H54 (cell line): ENCODE measurements at regions not wholly inside any gene's neighbourhood (a gene's known extent, or its start where the extent isn't known, plus 50 kb on each side); places are given as distances from the start of the nearest gene placed in this dataset.

Experiments
- DNase-seq: peaks from one replicate; pipeline ENCODE4 v3.0.0; 2011; ENCODE audit warnings: low spot score, mixed read lengths; ENCODE audit not compliant: insufficient read length
- FAIRE-seq: peaks from 3 replicates; lab custom pipeline; 2011; peaks lifted over from hg19 to GRCh38; lab: Jason Lieb, UNC
- POLR2A ChIP-seq: IDR thresholded peaks from 2 replicates; pipeline ENCODE4 v1.6.1; 2011; ENCODE audit warnings: low read depth, mild to moderate bottlenecking, low read length

- TF ChIP-seq POLR2A, result no peak
- DNase-seq, result no peak
- no peak for FAIRE-seq
These were observed 828.4 kb downstream of the VGLL3 start for GRCh38 chr3:86162521-86162920.

- no peak for TF ChIP-seq POLR2A
- no peak for FAIRE-seq
- no peak for DNase-seq
These were observed 829.5 kb downstream of the VGLL3 start for GRCh38 chr3:86161493-86161892.

GRCh38 chr3:86152620-86153019 lies 838.3 kb downstream of the VGLL3 start:
- TF ChIP-seq POLR2A, result no peak
- FAIRE-seq, result no peak
- DNase-seq, result no peak

GRCh38 chr3:86149054-86149453 lies 841.9 kb downstream of the VGLL3 start:
- DNase-seq, result no peak
- no peak for TF ChIP-seq POLR2A
- FAIRE-seq, result no peak

- DNase-seq (no peak), FAIRE-seq (no peak)
- TF ChIP-seq POLR2A, result no peak
These were observed 843.8 kb downstream of the VGLL3 start for GRCh38 chr3:86147119-86147518.

GRCh38 chr3:86126552-86126951 lies 864.4 kb downstream of the VGLL3 start:
- DNase-seq, result no peak
- no peak for FAIRE-seq
- TF ChIP-seq POLR2A, result no peak
